ENCODE measurements at regions not wholly inside any gene's neighbourhood (a gene's known extent, or its start where the extent isn't known, plus 50 kb on each side); places are given as distances from the start of the nearest gene placed in this dataset.

DNA sequence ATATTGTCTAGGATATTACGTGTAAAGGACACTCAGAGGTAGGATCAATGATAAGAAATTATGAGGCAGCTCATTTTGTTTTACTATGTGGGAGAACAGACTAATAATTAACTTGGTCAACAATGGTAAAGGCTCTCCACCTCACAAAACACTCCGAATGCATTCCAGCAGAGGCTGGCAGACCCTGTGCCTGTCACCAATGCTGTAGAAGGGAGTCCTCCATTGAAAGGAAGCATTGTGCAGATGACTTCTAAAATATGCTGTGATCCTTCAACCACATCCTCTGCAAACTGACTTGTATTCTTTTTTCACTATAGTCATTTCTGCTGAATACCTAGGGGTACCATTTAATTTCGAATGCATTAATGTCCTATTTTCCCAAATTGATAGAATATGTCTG lies 119.6 kb upstream of the EEA1 start:
- Histone ChIP-seq H3F3A (replicated peaks; ENCODE audit: low read depth) (no peaks in the 10 kb centered on the region), H3K27me3 (ENCODE audit: insufficient read depth) (no peaks in the 10 kb centered on the region), H3K36me3 (ENCODE audit: insufficient read depth) (no peaks in the 10 kb centered on the region; the same call in 1 of the 2 replicates), H3K4me3 (no peak overlapping the region), H3K9me2 (ENCODE audit: insufficient read depth) (peaks cover 25% of the 10 kb centered on the region; the same call in 1 of the 2 replicates), H4K20me1 (replicated peaks; ENCODE audit: insufficient read depth) (no peaks in the 10 kb centered on the region), H3K4me2 (no peak overlapping the region), H2AFZ (no peak overlapping the region), H3K4me1 (ENCODE audit: insufficient read depth) (peaks cover 7% of the 10 kb centered on the region; the same call in 1 of the 2 replicates), H3K79me2 (replicated peaks; ENCODE audit: insufficient read depth) (no peaks in the 10 kb centered on the region), H3K27ac (ENCODE audit: low read depth) (no peak overlapping the region)
- no peak for DNase-seq (ENCODE audit: low spot score)
- no peak overlapping the region for H3K4me3 Mint-ChIP-seq
- H3K27ac Mint-ChIP-seq, result no peak overlapping the region
- H3K36me3 Mint-ChIP-seq (ENCODE audit: low read depth), result no peaks in the 10 kb centered on the region
- peaks cover 3% of the 10 kb centered on the region for H3K27me3 Mint-ChIP-seq (ENCODE audit: insufficient read depth, low read depth, poor library complexity)
- peaks cover 6% of the 10 kb centered on the region for H3K4me1 Mint-ChIP-seq
- ATAC-seq, result no peak
- no peak for TF ChIP-seq CREB1 (CRISPR knock-in tag; IDR thresholded peaks at IDR 0.05; ENCODE audit: low read depth)
- H3K9me3 Mint-ChIP-seq, result 0 out of 3 replicates have a peak, but pooled peaks cover 2% of the 10 kb centered on the region

- H3K27me3 ChIP-seq (ENCODE audit: insufficient read depth), result no peaks in the 10 kb centered on the region
- peak overlapping the region; percentile 11 for H2AFZ ChIP-seq
- H3K27ac ChIP-seq (ENCODE audit: low read depth), result no peak overlapping the region
- ATAC-seq (no peak; the same call in 2 of the 3 replicates), DNase-seq (ENCODE audit: low spot score) (peak; percentile 26)
- Mint-ChIP-seq H3K4me3 (no peak overlapping the region), H3K27me3 (ENCODE audit: insufficient read depth, low read depth, poor library complexity) (peaks cover 3% of the 10 kb centered on the region), H3K9me3 (0 out of 3 replicates have a peak, but pooled peaks cover 2% of the 10 kb centered on the region), H3K27ac (no peak overlapping the region), H3K36me3 (ENCODE audit: low read depth) (no peaks in the 10 kb centered on the region), H3K4me1 (peaks cover 10% of the 10 kb centered on the region; the same call in 2 of the 3 replicates)
- H3K79me2 ChIP-seq (replicated peaks; ENCODE audit: insufficient read depth), result no peaks in the 10 kb centered on the region
- no peak for TF ChIP-seq JUNB (IDR thresholded peaks at IDR 0.05; ENCODE audit: unreplicated experiment)
- TF ChIP-seq ZNF114 (CRISPR knock-in tag; IDR thresholded peaks at IDR 0.05), result no peak
- no peak for TF ChIP-seq ZNF331 (CRISPR knock-in tag; IDR thresholded peaks at IDR 0.05; ENCODE audit: low read depth)
- no peak for TF ChIP-seq REST (IDR thresholded peaks at IDR 0.05; ENCODE audit: unreplicated experiment)
- no peak for TF ChIP-seq CTCF (conservative IDR thresholded peaks at IDR 0.05; ENCODE audit: low read depth in 2 of 2)
- no peak for TF ChIP-seq EZH2phosphoT487 (IDR thresholded peaks at IDR 0.05; ENCODE audit: unreplicated experiment)
- TF ChIP-seq ETS1 (IDR thresholded peaks at IDR 0.05), result no peak
- no peak for TF ChIP-seq POLR2AphosphoS5 (IDR thresholded peaks at IDR 0.05; ENCODE audit: low read depth)
- no peaks in the 10 kb centered on the region; the same call in 1 of the 2 replicates for H3K36me3 ChIP-seq (ENCODE audit: insufficient read depth)
- no peaks in the 10 kb centered on the region for H3F3A ChIP-seq (replicated peaks; ENCODE audit: low read depth)
- H4K20me1 ChIP-seq (replicated peaks; ENCODE audit: insufficient read depth), result no peaks in the 10 kb centered on the region
- H3K4me1 ChIP-seq (ENCODE audit: insufficient read depth), result peaks cover 7% of the 10 kb centered on the region; the same call in 1 of the 2 replicates
- no peak overlapping the region for H3K4me3 ChIP-seq
- no peak overlapping the region for H3K4me2 ChIP-seq
- peaks cover 25% of the 10 kb centered on the region; the same call in 1 of the 2 replicates for H3K9me2 ChIP-seq (ENCODE audit: insufficient read depth)
These were observed 121.1 kb upstream of the EEA1 start for GRCh38 chr12:93050026-93050747.
